GM12878 (cell line): ENCODE measurements at regions not wholly inside any gene's neighbourhood (a gene's known extent, or its start where the extent isn't known, plus 50 kb on each side); places are given as distances from the start of the nearest gene placed in this dataset.

Experiments
- TCF7 ChIP-seq: IDR thresholded peaks from 2 replicates; pipeline ENCODE4 v1.6.1; 2014; ENCODE audit warnings: antibody characterized with exemption, borderline replicate concordance
- ZNF274 ChIP-seq: IDR thresholded peaks from one replicate; pipeline ENCODE4 v1.8.0; 2011; ENCODE audit not compliant: insufficient read length, insufficient read depth
- TF ChIP-seq, protein P1 (sequence below): fragments of 450-650 bp; IDR thresholded peaks from 2 replicates; pipeline ENCODE4 v1.6.1; 2016; ENCODE audit warnings: mild to moderate bottlenecking
- TF ChIP-seq, protein P2 (sequence below): fragments of 450-650 bp; IDR thresholded peaks from 2 replicates; pipeline ENCODE4 v1.6.1; 2017; ENCODE audit warnings: mild to moderate bottlenecking, moderate library complexity
- TF ChIP-seq, protein P3 (sequence below): IDR thresholded peaks from 2 replicates; pipeline ENCODE4 v1.6.1; 2011; ENCODE audit warnings: borderline replicate concordance, low read depth, mild to moderate bottlenecking, moderate library complexity, low read length; ENCODE audit not compliant: insufficient read depth, poor library complexity, severe bottlenecking

DNA sequence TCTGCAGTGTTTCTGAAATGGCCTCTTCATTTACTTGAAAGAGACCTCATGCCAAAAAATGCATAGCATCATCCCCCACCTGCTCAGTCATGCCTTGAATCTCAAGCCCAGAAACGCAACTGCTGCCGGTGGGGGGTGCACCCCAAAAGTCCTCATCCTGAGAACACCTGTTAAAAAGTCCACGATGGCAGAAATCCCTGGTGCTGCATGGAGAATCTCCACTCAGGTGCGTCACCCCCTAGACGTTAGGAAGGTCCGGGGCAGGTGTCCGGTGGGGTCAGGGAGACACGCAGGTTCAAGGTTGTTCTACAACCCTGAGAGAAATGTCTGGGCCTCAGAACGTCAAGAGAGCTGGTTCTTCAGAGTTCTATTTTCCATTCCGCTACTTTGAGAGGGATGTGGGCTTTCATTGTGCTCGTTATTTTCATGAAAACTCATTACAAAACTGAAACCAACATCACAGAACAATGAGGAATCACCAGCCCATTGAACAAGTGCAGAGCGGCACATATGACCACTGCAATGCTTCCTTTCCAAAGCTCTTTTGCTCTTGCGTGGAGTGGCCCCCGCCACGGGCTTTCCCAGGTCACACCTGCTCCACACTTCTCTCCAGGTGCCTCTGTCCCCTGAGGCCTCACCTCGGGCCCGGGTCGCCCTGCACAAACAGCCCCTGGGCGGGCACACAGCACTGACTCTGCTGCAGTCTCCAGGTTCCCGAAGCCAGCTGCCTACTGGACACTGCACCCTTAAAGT lies 201.9 kb downstream of the TOMM20 start (continued):
- TF ChIP-seq, protein P1, sequence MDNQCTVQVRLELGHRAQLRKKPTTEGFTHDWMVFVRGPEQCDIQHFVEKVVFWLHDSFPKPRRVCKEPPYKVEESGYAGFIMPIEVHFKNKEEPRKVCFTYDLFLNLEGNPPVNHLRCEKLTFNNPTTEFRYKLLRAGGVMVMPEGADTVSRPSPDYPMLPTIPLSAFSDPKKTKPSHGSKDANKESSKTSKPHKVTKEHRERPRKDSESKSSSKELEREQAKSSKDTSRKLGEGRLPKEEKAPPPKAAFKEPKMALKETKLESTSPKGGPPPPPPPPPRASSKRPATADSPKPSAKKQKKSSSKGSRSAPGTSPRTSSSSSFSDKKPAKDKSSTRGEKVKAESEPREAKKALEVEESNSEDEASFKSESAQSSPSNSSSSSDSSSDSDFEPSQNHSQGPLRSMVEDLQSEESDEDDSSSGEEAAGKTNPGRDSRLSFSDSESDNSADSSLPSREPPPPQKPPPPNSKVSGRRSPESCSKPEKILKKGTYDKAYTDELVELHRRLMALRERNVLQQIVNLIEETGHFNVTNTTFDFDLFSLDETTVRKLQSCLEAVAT = no peak; the same call in 1 of the 2 replicates
- TF ChIP-seq, protein P2, sequence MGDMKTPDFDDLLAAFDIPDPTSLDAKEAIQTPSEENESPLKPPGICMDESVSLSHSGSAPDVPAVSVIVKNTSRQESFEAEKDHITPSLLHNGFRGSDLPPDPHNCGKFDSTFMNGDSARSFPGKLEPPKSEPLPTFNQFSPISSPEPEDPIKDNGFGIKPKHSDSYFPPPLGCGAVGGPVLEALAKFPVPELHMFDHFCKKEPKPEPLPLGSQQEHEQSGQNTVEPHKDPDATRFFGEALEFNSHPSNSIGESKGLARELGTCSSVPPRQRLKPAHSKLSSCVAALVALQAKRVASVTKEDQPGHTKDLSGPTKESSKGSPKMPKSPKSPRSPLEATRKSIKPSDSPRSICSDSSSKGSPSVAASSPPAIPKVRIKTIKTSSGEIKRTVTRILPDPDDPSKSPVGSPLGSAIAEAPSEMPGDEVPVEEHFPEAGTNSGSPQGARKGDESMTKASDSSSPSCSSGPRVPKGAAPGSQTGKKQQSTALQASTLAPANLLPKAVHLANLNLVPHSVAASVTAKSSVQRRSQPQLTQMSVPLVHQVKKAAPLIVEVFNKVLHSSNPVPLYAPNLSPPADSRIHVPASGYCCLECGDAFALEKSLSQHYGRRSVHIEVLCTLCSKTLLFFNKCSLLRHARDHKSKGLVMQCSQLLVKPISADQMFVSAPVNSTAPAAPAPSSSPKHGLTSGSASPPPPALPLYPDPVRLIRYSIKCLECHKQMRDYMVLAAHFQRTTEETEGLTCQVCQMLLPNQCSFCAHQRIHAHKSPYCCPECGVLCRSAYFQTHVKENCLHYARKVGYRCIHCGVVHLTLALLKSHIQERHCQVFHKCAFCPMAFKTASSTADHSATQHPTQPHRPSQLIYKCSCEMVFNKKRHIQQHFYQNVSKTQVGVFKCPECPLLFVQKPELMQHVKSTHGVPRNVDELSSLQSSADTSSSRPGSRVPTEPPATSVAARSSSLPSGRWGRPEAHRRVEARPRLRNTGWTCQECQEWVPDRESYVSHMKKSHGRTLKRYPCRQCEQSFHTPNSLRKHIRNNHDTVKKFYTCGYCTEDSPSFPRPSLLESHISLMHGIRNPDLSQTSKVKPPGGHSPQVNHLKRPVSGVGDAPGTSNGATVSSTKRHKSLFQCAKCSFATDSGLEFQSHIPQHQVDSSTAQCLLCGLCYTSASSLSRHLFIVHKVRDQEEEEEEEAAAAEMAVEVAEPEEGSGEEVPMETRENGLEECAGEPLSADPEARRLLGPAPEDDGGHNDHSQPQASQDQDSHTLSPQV = 0 out of 2 replicates have a peak, but pooled peaks have one; percentile 13
- TF ChIP-seq TCF7 = no peak
- TF ChIP-seq, protein P3, sequence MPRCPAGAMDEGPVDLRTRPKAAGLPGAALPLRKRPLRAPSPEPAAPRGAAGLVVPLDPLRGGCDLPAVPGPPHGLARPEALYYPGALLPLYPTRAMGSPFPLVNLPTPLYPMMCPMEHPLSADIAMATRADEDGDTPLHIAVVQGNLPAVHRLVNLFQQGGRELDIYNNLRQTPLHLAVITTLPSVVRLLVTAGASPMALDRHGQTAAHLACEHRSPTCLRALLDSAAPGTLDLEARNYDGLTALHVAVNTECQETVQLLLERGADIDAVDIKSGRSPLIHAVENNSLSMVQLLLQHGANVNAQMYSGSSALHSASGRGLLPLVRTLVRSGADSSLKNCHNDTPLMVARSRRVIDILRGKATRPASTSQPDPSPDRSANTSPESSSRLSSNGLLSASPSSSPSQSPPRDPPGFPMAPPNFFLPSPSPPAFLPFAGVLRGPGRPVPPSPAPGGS = peak; percentile 70
- no peak for TF ChIP-seq ZNF274
